Ishikawa (cell line): ENCODE measurements at regions not wholly inside any gene's neighbourhood (a gene's known extent, or its start where the extent isn't known, plus 50 kb on each side); places are given as distances from the start of the nearest gene placed in this dataset.

Source experiments
- CEBPB ChIP-seq: IDR thresholded peaks from 2 replicates; pipeline ENCODE4 v1.6.1; 2012
- EGR1 ChIP-seq: IDR thresholded peaks from 2 replicates; pipeline ENCODE4 v1.6.1; 2012
- EP300 ChIP-seq: IDR thresholded peaks from 2 replicates; pipeline ENCODE4 v1.6.1; 2012; ENCODE audit warnings: borderline replicate concordance
- FOXM1 ChIP-seq: IDR thresholded peaks from 2 replicates; pipeline ENCODE4 v1.6.1; 2012; ENCODE audit warnings: low read depth, borderline replicate concordance
- MAX ChIP-seq: IDR thresholded peaks from 2 replicates; pipeline ENCODE4 v1.6.1; 2012
- RAD21 ChIP-seq: IDR thresholded peaks from 2 replicates; pipeline ENCODE4 v1.6.1; 2012; ENCODE audit warnings: low read depth
- TAF1 ChIP-seq: IDR thresholded peaks from 2 replicates; pipeline ENCODE4 v1.6.1; 2012; ENCODE audit warnings: low read depth, mild to moderate bottlenecking
- TEAD4 ChIP-seq: IDR thresholded peaks from 2 replicates; pipeline ENCODE4 v1.6.1; 2012
- YY1 ChIP-seq: IDR thresholded peaks from 2 replicates; pipeline ENCODE4 v1.6.1; 2012; ENCODE audit warnings: low read depth
- ZBTB7A ChIP-seq: IDR thresholded peaks from 2 replicates; pipeline ENCODE4 v1.6.1; 2012; ENCODE audit warnings: low read depth
- TF ChIP-seq, protein P1 (sequence below): IDR thresholded peaks from 2 replicates; pipeline ENCODE4 v1.6.1; 2012
- TF ChIP-seq, protein P2 (sequence below): IDR thresholded peaks from 2 replicates; pipeline ENCODE4 v1.6.1; 2012; ENCODE audit warnings: low read depth, mild to moderate bottlenecking

DNA sequence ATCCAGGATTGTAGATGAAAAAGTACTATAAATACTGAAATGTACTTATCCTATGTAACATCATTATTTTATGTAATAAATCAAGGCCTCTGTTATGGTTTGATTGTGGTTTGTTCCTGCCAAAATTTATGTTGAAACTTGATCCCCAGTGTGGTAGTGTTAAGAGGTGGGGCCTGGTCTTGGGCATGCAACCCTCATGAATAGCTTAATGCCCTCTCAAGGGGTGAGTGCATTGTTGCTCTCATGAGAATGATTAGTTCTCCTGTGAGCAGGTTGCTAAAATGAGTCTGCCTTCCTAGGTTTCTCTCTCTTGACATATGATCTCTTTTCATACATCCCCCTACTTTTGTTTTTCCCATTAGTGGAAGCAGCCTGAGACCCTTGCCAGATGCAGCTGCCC lies 915.4 kb downstream of the TSN start:
- no peak for TF ChIP-seq ZBTB7A
- no peak for TF ChIP-seq TAF1
- TF ChIP-seq FOXM1, result no peak
- no peak for TF ChIP-seq EP300
- TF ChIP-seq, protein P1, sequence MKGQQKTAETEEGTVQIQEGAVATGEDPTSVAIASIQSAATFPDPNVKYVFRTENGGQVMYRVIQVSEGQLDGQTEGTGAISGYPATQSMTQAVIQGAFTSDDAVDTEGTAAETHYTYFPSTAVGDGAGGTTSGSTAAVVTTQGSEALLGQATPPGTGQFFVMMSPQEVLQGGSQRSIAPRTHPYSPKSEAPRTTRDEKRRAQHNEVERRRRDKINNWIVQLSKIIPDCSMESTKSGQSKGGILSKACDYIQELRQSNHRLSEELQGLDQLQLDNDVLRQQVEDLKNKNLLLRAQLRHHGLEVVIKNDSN, result no peak
- TF ChIP-seq, protein P2, sequence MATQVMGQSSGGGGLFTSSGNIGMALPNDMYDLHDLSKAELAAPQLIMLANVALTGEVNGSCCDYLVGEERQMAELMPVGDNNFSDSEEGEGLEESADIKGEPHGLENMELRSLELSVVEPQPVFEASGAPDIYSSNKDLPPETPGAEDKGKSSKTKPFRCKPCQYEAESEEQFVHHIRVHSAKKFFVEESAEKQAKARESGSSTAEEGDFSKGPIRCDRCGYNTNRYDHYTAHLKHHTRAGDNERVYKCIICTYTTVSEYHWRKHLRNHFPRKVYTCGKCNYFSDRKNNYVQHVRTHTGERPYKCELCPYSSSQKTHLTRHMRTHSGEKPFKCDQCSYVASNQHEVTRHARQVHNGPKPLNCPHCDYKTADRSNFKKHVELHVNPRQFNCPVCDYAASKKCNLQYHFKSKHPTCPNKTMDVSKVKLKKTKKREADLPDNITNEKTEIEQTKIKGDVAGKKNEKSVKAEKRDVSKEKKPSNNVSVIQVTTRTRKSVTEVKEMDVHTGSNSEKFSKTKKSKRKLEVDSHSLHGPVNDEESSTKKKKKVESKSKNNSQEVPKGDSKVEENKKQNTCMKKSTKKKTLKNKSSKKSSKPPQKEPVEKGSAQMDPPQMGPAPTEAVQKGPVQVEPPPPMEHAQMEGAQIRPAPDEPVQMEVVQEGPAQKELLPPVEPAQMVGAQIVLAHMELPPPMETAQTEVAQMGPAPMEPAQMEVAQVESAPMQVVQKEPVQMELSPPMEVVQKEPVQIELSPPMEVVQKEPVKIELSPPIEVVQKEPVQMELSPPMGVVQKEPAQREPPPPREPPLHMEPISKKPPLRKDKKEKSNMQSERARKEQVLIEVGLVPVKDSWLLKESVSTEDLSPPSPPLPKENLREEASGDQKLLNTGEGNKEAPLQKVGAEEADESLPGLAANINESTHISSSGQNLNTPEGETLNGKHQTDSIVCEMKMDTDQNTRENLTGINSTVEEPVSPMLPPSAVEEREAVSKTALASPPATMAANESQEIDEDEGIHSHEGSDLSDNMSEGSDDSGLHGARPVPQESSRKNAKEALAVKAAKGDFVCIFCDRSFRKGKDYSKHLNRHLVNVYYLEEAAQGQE, result no peak
- TF ChIP-seq YY1, result no peak
- no peak for TF ChIP-seq EGR1
- TF ChIP-seq CEBPB, result no peak
- TF ChIP-seq RAD21, result no peak
- TF ChIP-seq TEAD4, result no peak
- TF ChIP-seq MAX, result no peak
